Activated T-cell treated with anti-CD3 and anti-CD28 coated beads for 48 hours (primary cell): ENCODE measurements at regions not wholly inside any gene's neighbourhood (a gene's known extent, or its start where the extent isn't known, plus 50 kb on each side); places are given as distances from the start of the nearest gene placed in this dataset.
"Not testable (repeated sequence)": the region's sequence is repeated elsewhere in the genome, so short reads cannot be mapped to it uniquely, and the experiment has no call there.

Source experiments
- DNase-seq: peaks from one replicate; pipeline ENCODE4 v3.0.0-alpha.2; 2020; ENCODE audit warnings: low read depth

- no peak for DNase-seq
Observed at GRCh38 chrX:40373025-40373424, 207.7 kb upstream of the ATP6AP2 start.

- DNase-seq = no peak
Observed at GRCh38 chrX:40371376-40371775, 209.4 kb upstream of the ATP6AP2 start.

- no peak for DNase-seq
Observed at GRCh38 chrX:40368611-40369061, 212.1 kb upstream of the ATP6AP2 start.

- DNase-seq = no peak
Observed at GRCh38 chrX:40366661-40367060, 214.1 kb upstream of the ATP6AP2 start.

- not testable (repeated sequence) for DNase-seq
Observed at GRCh38 chrX:40362291-40362690, 218.5 kb upstream of the ATP6AP2 start.

- DNase-seq = no peak
Observed at GRCh38 chrX:40360557-40360956, 220.2 kb upstream of the ATP6AP2 start.

GRCh38 chrX:40359593-40359992 lies 221.2 kb upstream of the ATP6AP2 start:
- DNase-seq = no peak

- DNase-seq = no peak
Observed at GRCh38 chrX:40358994-40359393, 221.8 kb upstream of the ATP6AP2 start.

GRCh38 chrX:40349251-40349650 lies 231.5 kb upstream of the ATP6AP2 start:
- no peak for DNase-seq

GRCh38 chrX:40346379-40346778 lies 234.4 kb upstream of the ATP6AP2 start:
- no peak for DNase-seq

GRCh38 chrX:40343319-40343718 lies 237.5 kb upstream of the ATP6AP2 start:
- no peak for DNase-seq

GRCh38 chrX:40340116-40340515 lies 240.7 kb upstream of the ATP6AP2 start:
- no peak for DNase-seq

- no peak for DNase-seq
Observed at GRCh38 chrX:40333344-40333743, 235.6 kb upstream of the BCOR start.

- DNase-seq = no peak
Observed at GRCh38 chrX:40331762-40332161, 234.0 kb upstream of the BCOR start.

GRCh38 chrX:40331353-40331752 lies 233.6 kb upstream of the BCOR start:
- DNase-seq = no peak

GRCh38 chrX:40329616-40330015 lies 231.9 kb upstream of the BCOR start:
- DNase-seq = no peak

GRCh38 chrX:40327085-40327484 lies 229.3 kb upstream of the BCOR start:
- no peak for DNase-seq

- DNase-seq = no peak
Observed at GRCh38 chrX:40326186-40326965, 228.6 kb upstream of the BCOR start.

GRCh38 chrX:40325161-40325560 lies 227.4 kb upstream of the BCOR start:
- no peak for DNase-seq

- no peak for DNase-seq
Observed at GRCh38 chrX:40323977-40324376, 226.2 kb upstream of the BCOR start.

- no peak for DNase-seq
Observed at GRCh38 chrX:40320819-40321218, 223.1 kb upstream of the BCOR start.

- no peak for DNase-seq
Observed at GRCh38 chrX:40318801-40319200, 221.0 kb upstream of the BCOR start.

GRCh38 chrX:40318076-40318475 lies 220.3 kb upstream of the BCOR start:
- no peak for DNase-seq

GRCh38 chrX:40316502-40316901 lies 218.7 kb upstream of the BCOR start:
- DNase-seq = no peak
